HEK293 (cell line): ENCODE measurements at regions not wholly inside any gene's neighbourhood (a gene's known extent, or its start where the extent isn't known, plus 50 kb on each side); places are given as distances from the start of the nearest gene placed in this dataset.

Experiments used
- CTCF ChIA-PET: fragments of 350-600 bp; formaldehyde crosslinking; extraction: SDS; loops from one replicate; lab custom pipeline; 2021; ENCODE audit warnings: antibody characterized with exemption; lab: Yijun Ruan, JAX
- POLR2A ChIA-PET: fragments of 300-600 bp; formaldehyde crosslinking; extraction: SDS; loops from one replicate; lab custom pipeline; 2020; ENCODE audit warnings: antibody characterized with exemption, inconsistent platforms; lab: Yijun Ruan, JAX
- H3K27ac ChIP-seq: fragments of 200-500 bp; sonication (Bioruptor generic); 2 replicates; pipeline ENCODE4 v1.5.1; 2014; ENCODE audit warnings: low read depth, low read length, control low read depth, inconsistent platforms; ENCODE audit errors: extremely low read depth
- H3K36me3 ChIP-seq, 2 experiments: fragments of 200-500 bp in 1 of 2; sonication (Bioruptor generic) in 1 of 2; 1 replicate in 1 of 2; 2 replicates in 1 of 2; pipeline ENCODE4 v1.5.1; 2014 to 2017; ENCODE audit warnings: inconsistent platforms in 2 of 2, low read length in 2 of 2; ENCODE audit not compliant: control insufficient read depth in 2 of 2, insufficient read depth in 1 of 2
- H3K4me1 ChIP-seq: fragments of 200-500 bp; sonication (Bioruptor generic); 2 replicates; pipeline ENCODE4 v1.5.1; 2014; ENCODE audit warnings: mild to moderate bottlenecking, low read length, inconsistent platforms; ENCODE audit not compliant: control insufficient read depth, insufficient read depth
- H3K4me3 ChIP-seq: 2 replicates; pipeline ENCODE4 v1.5.1; 2011; ENCODE audit warnings: low read depth, mild to moderate bottlenecking, control low read depth, low read length, moderate library complexity
- H3K9me3 ChIP-seq: fragments of 200-500 bp; sonication (Bioruptor generic); 2 replicates; pipeline ENCODE4 v1.5.1; 2014; ENCODE audit warnings: low read depth, low read length, inconsistent platforms; ENCODE audit not compliant: control insufficient read depth, insufficient read depth
- FEZF1 ChIP-seq: fragments of 450-650 bp; formaldehyde crosslinking; IDR thresholded peaks from 2 replicates; pipeline ENCODE4 v1.5.1; 2016; ENCODE audit warnings: missing biosample characterization, missing genetic modification characterization
- GLI2 ChIP-seq: fragments of 450-650 bp; formaldehyde crosslinking; IDR thresholded peaks from 2 replicates; pipeline ENCODE4; 2017; ENCODE audit warnings: missing biosample characterization, missing genetic modification characterization, low read depth, borderline replicate concordance
- KLF17 ChIP-seq: fragments of 450-650 bp; formaldehyde crosslinking; IDR thresholded peaks from 2 replicates; pipeline ENCODE4 v1.5.1; 2016; ENCODE audit warnings: missing biosample characterization, missing genetic modification characterization
- PATZ1 ChIP-seq: fragments of 450-650 bp; formaldehyde crosslinking; IDR thresholded peaks from 2 replicates; pipeline ENCODE4 v1.5.1; 2016; ENCODE audit warnings: missing biosample characterization, missing genetic modification characterization
- PRDM10 ChIP-seq: fragments of 450-650 bp; formaldehyde crosslinking; IDR thresholded peaks from 2 replicates; pipeline ENCODE4 v1.5.1; 2016; ENCODE audit warnings: missing biosample characterization, missing genetic modification characterization
- SCRT2 ChIP-seq: fragments of 450-650 bp; formaldehyde crosslinking; IDR thresholded peaks from 2 replicates; pipeline ENCODE4 v1.5.1; 2016; ENCODE audit warnings: missing biosample characterization, missing genetic modification characterization
- SETDB1 ChIP-seq: IDR thresholded peaks from one replicate; pipeline ENCODE4 v1.6.1; 2017; ENCODE audit warnings: mild to moderate bottlenecking, low read length, moderate library complexity, mixed read lengths; ENCODE audit not compliant: insufficient read length
- TCF7L2 ChIP-seq: IDR thresholded peaks from 2 replicates; pipeline ENCODE4 v1.6.1; 2011; ENCODE audit warnings: low read depth, mild to moderate bottlenecking, inconsistent platforms, low read length, moderate library complexity, borderline replicate concordance
- ZBTB49 ChIP-seq: fragments of 450-650 bp; formaldehyde crosslinking; IDR thresholded peaks from 2 replicates; pipeline ENCODE4 v1.5.1; 2016; ENCODE audit warnings: missing biosample characterization, missing genetic modification characterization, low read depth
- ZFHX2 ChIP-seq: fragments of 450-650 bp; formaldehyde crosslinking; conservative IDR thresholded peaks from 2 replicates; pipeline ENCODE4 v1.5.1; 2016; ENCODE audit warnings: missing biosample characterization, missing genetic modification characterization
- ZFP41 ChIP-seq: fragments of 450-650 bp; formaldehyde crosslinking; IDR thresholded peaks from 2 replicates; pipeline ENCODE4 v1.5.1; 2016; ENCODE audit warnings: missing biosample characterization, missing genetic modification characterization, borderline replicate concordance
- ZNF132 ChIP-seq: fragments of 450-650 bp; formaldehyde crosslinking; IDR thresholded peaks from 2 replicates; pipeline ENCODE4 v1.5.1; 2017; ENCODE audit warnings: missing biosample characterization, missing genetic modification characterization, borderline replicate concordance
- ZNF155 ChIP-seq: fragments of 450-650 bp; formaldehyde crosslinking; IDR thresholded peaks from 2 replicates; pipeline ENCODE4 v1.5.1; 2016; ENCODE audit warnings: missing biosample characterization, missing genetic modification characterization
- ZNF2 ChIP-seq: fragments of 450-650 bp; formaldehyde crosslinking; IDR thresholded peaks from 2 replicates; pipeline ENCODE4 v1.5.1; 2016; ENCODE audit warnings: missing biosample characterization, missing genetic modification characterization
- ZNF221 ChIP-seq: fragments of 450-650 bp; formaldehyde crosslinking; IDR thresholded peaks from 2 replicates; pipeline ENCODE4 v1.5.1; 2017; ENCODE audit warnings: missing biosample characterization, missing genetic modification characterization, borderline replicate concordance
- ZNF302 ChIP-seq: fragments of 450-650 bp; formaldehyde crosslinking; IDR thresholded peaks from 2 replicates; pipeline ENCODE4 v1.5.1; 2016; ENCODE audit warnings: missing biosample characterization, missing genetic modification characterization, low read depth
- ZNF530 ChIP-seq: fragments of 450-650 bp; formaldehyde crosslinking; IDR thresholded peaks from 2 replicates; pipeline ENCODE4 v1.5.1; 2016; ENCODE audit warnings: low read depth, missing biosample characterization, missing genetic modification characterization
- ZNF585B ChIP-seq: fragments of 450-650 bp; formaldehyde crosslinking; IDR thresholded peaks from 2 replicates; pipeline ENCODE4 v1.5.1; 2016; ENCODE audit warnings: missing biosample characterization, missing genetic modification characterization
- ZNF639 ChIP-seq: fragments of 450-650 bp; formaldehyde crosslinking; IDR thresholded peaks from 2 replicates; pipeline ENCODE4 v1.5.1; 2016; ENCODE audit warnings: missing biosample characterization, missing genetic modification characterization
- ZNF664 ChIP-seq: fragments of 450-650 bp; formaldehyde crosslinking; IDR thresholded peaks from 2 replicates; pipeline ENCODE4 v1.5.1; 2016; ENCODE audit warnings: missing biosample characterization, missing genetic modification characterization
- ZNF830 ChIP-seq: fragments of 450-650 bp; IDR thresholded peaks from 2 replicates; pipeline ENCODE4 v1.5.0; 2018; ENCODE audit warnings: missing biosample characterization, missing genetic modification characterization, low read depth, mild to moderate bottlenecking, moderate library complexity
- ZSCAN18 ChIP-seq: fragments of 450-650 bp; formaldehyde crosslinking; IDR thresholded peaks from 2 replicates; pipeline ENCODE4 v1.5.1; 2016; ENCODE audit warnings: missing biosample characterization, missing genetic modification characterization
- ZSCAN5A ChIP-seq: fragments of 450-650 bp; formaldehyde crosslinking; IDR thresholded peaks from 2 replicates; pipeline ENCODE4 v1.5.1; 2016; ENCODE audit warnings: missing biosample characterization, missing genetic modification characterization

- TF ChIP-seq ZSCAN18 (tag by site-specific recombination) (no peak), ZNF530 (tag by site-specific recombination) (no peak), ZNF664 (no peak), SETDB1 (no peak), KLF17 (tag by site-specific recombination) (no peak), ZBTB49 (tag by site-specific recombination) (no peak), TCF7L2 (no peak), ZNF830 (tag by site-specific recombination) (no peak), ZNF302 (no peak), ZNF639 (tag by site-specific recombination) (no peak), PRDM10 (tag by site-specific recombination) (no peak)
These were observed 94.4 kb upstream of the IMPG1 start (continued) for GRCh38 chr6:76166874-76167273.

- Histone ChIP-seq H3K36me3 (no peaks in the 10 kb centered on the region), H3K9me3 (no peaks in the 10 kb centered on the region), H3K4me1 (no peaks in the 10 kb centered on the region), H3K27ac (no peak overlapping the region), H3K4me3 (no peak overlapping the region)
- ChIA-PET CTCF (interaction anchor here (1.0 kb wide), 1 partner anchor 9 kb away, joined by 3 read pairs; no protein-coding TSS in a partner anchor), POLR2A (no interaction called here)
- TF ChIP-seq ZNF530 (tag by site-specific recombination) (no peak), FEZF1 (tag by site-specific recombination) (no peak), ZNF2 (tag by site-specific recombination) (no peak), ZSCAN5A (no peak), ZNF585B (tag by site-specific recombination) (no peak), PATZ1 (tag by site-specific recombination) (no peak), ZFHX2 (tag by site-specific recombination) (no peak), ZNF155 (tag by site-specific recombination) (no peak), ZNF221 (tag by site-specific recombination) (no peak), GLI2 (tag by site-specific recombination) (no peak), ZFP41 (tag by site-specific recombination) (no peak), ZNF132 (tag by site-specific recombination) (no peak), SCRT2 (tag by site-specific recombination) (no peak)
These were observed 93.8 kb upstream of the IMPG1 start for GRCh38 chr6:76166297-76166696.
